MCF 10A (cell line): ENCODE measurements at regions not wholly inside any gene's neighbourhood (a gene's known extent, or its start where the extent isn't known, plus 50 kb on each side); places are given as distances from the start of the nearest gene placed in this dataset.

Source experiments
- BruUV-seq: library from RNA; stranded (reverse); fragments of 400-500 nt; replicated peaks from 2 replicates; lab custom pipeline; 2021; lab: Mats Ljungman, UMichigan
- CTCF ChIA-PET: fragments of 300-600 bp; sonication (Branson Sonifier 250); formaldehyde crosslinking; extraction: SDS; loops from one replicate; lab custom pipeline; 2021; ENCODE audit warnings: antibody characterized with exemption, inconsistent platforms; lab: Yijun Ruan, JAX
- POLR2A ChIA-PET: fragments of 300-600, 350-650 bp; sonication (Branson Sonifier 250); formaldehyde crosslinking; extraction: SDS; loops from one replicate; lab custom pipeline; 2020; ENCODE audit warnings: antibody characterized with exemption, inconsistent platforms; lab: Yijun Ruan, JAX
- DNase-seq: peaks from one replicate; pipeline ENCODE4 v3.0.0-alpha.2; 2018; ENCODE audit not compliant: unreplicated experiment
- H3K27ac Mint-ChIP-seq: one replicate; pipeline ENCODE4 v1.8.0; 2022; ENCODE audit warnings: mild to moderate bottlenecking, low read depth, mixed read lengths; ENCODE audit not compliant: unreplicated experiment
- H3K27me3 Mint-ChIP-seq: one replicate; pipeline ENCODE4 v1.8.0; 2022; ENCODE audit warnings: mixed read lengths; ENCODE audit not compliant: insufficient read depth, unreplicated experiment
- H3K36me3 Mint-ChIP-seq: one replicate; pipeline ENCODE4 v1.8.0; 2022; ENCODE audit warnings: mild to moderate bottlenecking, moderate library complexity, mixed read lengths; ENCODE audit not compliant: insufficient read depth, unreplicated experiment
- H3K4me1 Mint-ChIP-seq: one replicate; pipeline ENCODE4 v1.8.0; 2022; ENCODE audit warnings: mixed read lengths; ENCODE audit not compliant: insufficient read depth, unreplicated experiment
- H3K4me3 Mint-ChIP-seq: one replicate; pipeline ENCODE4 v1.8.0; 2022; ENCODE audit warnings: mild to moderate bottlenecking, moderate library complexity, mixed read lengths; ENCODE audit not compliant: unreplicated experiment
- H3K9me3 Mint-ChIP-seq: one replicate; pipeline ENCODE4 v1.8.0; 2022; ENCODE audit warnings: mixed read lengths; ENCODE audit not compliant: unreplicated experiment
- CTCF ChIP-seq: fragments of 200-600 bp; IDR thresholded peaks from one replicate; pipeline ENCODE4 v1.8.0; 2022; ENCODE audit warnings: antibody characterized with exemption, mild to moderate bottlenecking; ENCODE audit not compliant: unreplicated experiment
- intact Hi-C: fragments of 100-400 bp; cut with micrococcal nuclease; formaldehyde crosslinking; loops from 2 replicates; pipeline ENCODE4 v1.14.1; 2022

- no peak overlapping the region for H3K27ac Mint-ChIP-seq
- no peak overlapping the region for H3K4me3 Mint-ChIP-seq
- H3K9me3 Mint-ChIP-seq = no peaks in the 10 kb centered on the region
- H3K27me3 Mint-ChIP-seq = no peaks in the 10 kb centered on the region
- peaks cover 20% of the 10 kb centered on the region for H3K4me1 Mint-ChIP-seq
- no peaks in the 10 kb centered on the region for H3K36me3 Mint-ChIP-seq
- ChIA-PET CTCF (interaction anchor here (0.9 to 1.3 kb wide), 2 partner anchors 16 to 21 kb away, joined by 4 read pairs; no protein-coding TSS in a partner anchor), POLR2A (interaction anchor here (1.4 kb wide), 1 partner anchor 23 kb away, joined by 4 read pairs; no protein-coding TSS in a partner anchor)
- BruUV-seq = no TSS peak
- no peak for TF ChIP-seq CTCF
- intact Hi-C loops = no loop called here
- no peak for DNase-seq
Observed at GRCh38 chr1:201655910-201656309, 117.0 kb downstream of the NAV1 start.

GRCh38 chr1:201656311-201657032 lies 117.5 kb downstream of the NAV1 start:
- no peak overlapping the region for H3K27ac Mint-ChIP-seq

GRCh38 chr1:201659572-201659971 lies 120.6 kb downstream of the NAV1 start:
- POLR2A ChIA-PET = interaction anchor here (2.0 kb wide), 1 partner anchor 9 kb away, joined by 7 read pairs; no protein-coding TSS in a partner anchor
- no peak overlapping the region for H3K4me3 Mint-ChIP-seq

More at GRCh38 chr1:201656311-201657032, 117.5 kb downstream of the NAV1 start:
- Mint-ChIP-seq H3K36me3 (no peaks in the 10 kb centered on the region), H3K4me1 (peaks cover 16% of the 10 kb centered on the region), H3K27me3 (no peaks in the 10 kb centered on the region), H3K9me3 (no peaks in the 10 kb centered on the region), H3K4me3 (no peak overlapping the region)
- POLR2A ChIA-PET = interaction anchor here (0.6 to 1.4 kb wide), 3 partner anchors 22 to 1467 kb away, joined by 3 to 4 read pairs (median 3); no protein-coding TSS in a partner anchor
- no TSS peak for BruUV-seq
- DNase-seq = no peak
- TF ChIP-seq CTCF = no peak
- intact Hi-C loops = no loop called here
- CTCF ChIA-PET = interaction anchor here (0.6 to 1.3 kb wide), 3 partner anchors 16 to 575 kb away, joined by 3 to 4 read pairs (median 4); no protein-coding TSS in a partner anchor

More at GRCh38 chr1:201659572-201659971, 120.6 kb downstream of the NAV1 start:
- DNase-seq = no peak
- intact Hi-C loops = no loop called here
- no peak overlapping the region for H3K27ac Mint-ChIP-seq
- no peaks in the 10 kb centered on the region for H3K27me3 Mint-ChIP-seq
- CTCF ChIA-PET = interaction anchor here (0.6 to 0.7 kb wide), 2 partner anchors 99 to 539 kb away, joined by 3 read pairs; no protein-coding TSS in a partner anchor
- BruUV-seq = no TSS peak
- H3K4me1 Mint-ChIP-seq = peaks cover 11% of the 10 kb centered on the region
- TF ChIP-seq CTCF = no peak
- H3K36me3 Mint-ChIP-seq = no peaks in the 10 kb centered on the region
- no peaks in the 10 kb centered on the region for H3K9me3 Mint-ChIP-seq
